Astrocyte of the cerebellum (primary cell): ENCODE measurements at regions not wholly inside any gene's neighbourhood (a gene's known extent, or its start where the extent isn't known, plus 50 kb on each side); places are given as distances from the start of the nearest gene placed in this dataset.

Source experiments
- DNase-seq: peaks from one replicate; pipeline ENCODE4 v3.0.0-alpha.2; 2011; ENCODE audit warnings: low read depth
- H3K4me3 ChIP-seq: 2 replicates; pipeline ENCODE4 v1.5.1; 2011; ENCODE audit warnings: mild to moderate bottlenecking, low read depth, low read length, moderate library complexity
- in situ Hi-C: cut with HindIII; loops from 2 replicates; pipeline ENCODE4 v1.10.0; 2017; ENCODE audit warnings: low sequenced_read_pairs
- TF ChIP-seq, protein P1 (sequence below): IDR thresholded peaks from 2 replicates; pipeline ENCODE4 v1.5.1; 2012; ENCODE audit warnings: low read length, low read depth, moderate library complexity, mild to moderate bottlenecking; ENCODE audit errors: missing control alignments

DNA sequence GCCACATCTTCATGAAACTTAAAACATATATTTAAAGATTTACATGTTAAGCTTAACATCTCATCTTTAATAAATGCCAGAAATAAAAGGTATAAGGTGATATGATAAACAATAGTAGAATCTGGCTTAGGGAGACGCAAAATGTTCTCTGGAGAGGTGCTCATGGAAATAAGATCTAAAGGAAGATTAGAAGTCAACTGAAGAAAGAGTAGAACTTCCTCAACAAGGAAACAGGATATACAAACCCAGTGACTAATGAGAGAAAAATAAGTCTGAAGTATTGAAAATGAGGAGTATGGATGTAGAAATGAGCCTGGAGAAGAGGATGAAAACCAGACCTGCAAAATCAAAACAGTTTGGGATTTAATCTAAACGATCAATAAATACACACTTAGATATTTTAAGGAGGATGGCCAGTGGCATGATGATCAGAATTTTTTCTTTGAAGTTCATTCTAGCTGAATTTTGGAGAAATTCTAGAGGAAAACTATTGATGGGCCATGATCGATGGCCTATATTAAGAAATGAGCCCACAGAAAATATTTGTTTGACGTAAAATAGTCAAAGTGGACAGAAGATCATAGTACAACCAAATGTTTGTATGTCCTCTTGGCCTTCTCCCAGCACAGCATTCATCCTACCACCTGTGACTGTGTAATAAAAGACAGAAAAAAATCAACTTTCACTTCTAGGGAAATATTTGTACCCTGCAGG is 387.9 kb upstream of the PTBP2 start:
- DNase-seq = no peak
- TF ChIP-seq, protein P1, sequence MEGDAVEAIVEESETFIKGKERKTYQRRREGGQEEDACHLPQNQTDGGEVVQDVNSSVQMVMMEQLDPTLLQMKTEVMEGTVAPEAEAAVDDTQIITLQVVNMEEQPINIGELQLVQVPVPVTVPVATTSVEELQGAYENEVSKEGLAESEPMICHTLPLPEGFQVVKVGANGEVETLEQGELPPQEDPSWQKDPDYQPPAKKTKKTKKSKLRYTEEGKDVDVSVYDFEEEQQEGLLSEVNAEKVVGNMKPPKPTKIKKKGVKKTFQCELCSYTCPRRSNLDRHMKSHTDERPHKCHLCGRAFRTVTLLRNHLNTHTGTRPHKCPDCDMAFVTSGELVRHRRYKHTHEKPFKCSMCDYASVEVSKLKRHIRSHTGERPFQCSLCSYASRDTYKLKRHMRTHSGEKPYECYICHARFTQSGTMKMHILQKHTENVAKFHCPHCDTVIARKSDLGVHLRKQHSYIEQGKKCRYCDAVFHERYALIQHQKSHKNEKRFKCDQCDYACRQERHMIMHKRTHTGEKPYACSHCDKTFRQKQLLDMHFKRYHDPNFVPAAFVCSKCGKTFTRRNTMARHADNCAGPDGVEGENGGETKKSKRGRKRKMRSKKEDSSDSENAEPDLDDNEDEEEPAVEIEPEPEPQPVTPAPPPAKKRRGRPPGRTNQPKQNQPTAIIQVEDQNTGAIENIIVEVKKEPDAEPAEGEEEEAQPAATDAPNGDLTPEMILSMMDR = no peak
- in situ Hi-C loops = no loop called here
- H3K4me3 ChIP-seq = no peak overlapping the region

DNA sequence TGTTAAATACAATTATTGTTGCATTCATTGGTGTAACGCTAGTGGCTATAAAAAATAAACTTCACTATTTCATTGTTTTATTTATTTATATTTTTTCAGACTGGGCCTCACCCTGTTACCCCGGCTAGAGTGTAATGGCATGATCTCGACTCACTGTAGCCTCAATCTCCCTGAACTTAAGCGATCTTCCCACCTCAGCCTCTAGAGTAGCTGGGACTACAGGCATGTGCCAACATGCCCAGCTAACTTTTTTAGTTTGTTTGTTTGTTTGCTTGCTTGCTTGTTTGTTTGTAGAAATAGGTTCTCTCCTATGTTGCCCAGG is 387.4 kb upstream of the PTBP2 start:
- no peak overlapping the region for H3K4me3 ChIP-seq
- TF ChIP-seq, protein P1 = no peak
- in situ Hi-C loops = no loop called here
- no peak for DNase-seq

DNA sequence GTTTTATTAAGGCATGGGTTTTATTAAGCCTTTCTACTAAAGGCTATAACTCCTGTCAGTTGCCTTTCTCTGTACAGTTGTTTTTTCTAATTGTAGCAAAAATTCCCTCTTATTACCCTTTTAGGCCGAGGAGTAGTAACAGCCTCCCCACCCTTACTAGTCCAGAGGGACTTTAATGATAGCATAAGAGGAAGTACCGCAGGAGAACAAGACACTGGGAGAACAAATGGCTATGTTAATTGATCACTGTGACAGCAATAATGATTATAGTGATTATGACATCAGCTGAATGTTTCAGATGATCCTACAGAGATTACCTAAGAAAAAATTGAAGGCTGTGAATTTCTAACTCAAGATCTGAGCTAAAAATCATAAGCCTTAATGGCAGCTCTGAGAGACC is 383.0 kb upstream of the PTBP2 start:
- in situ Hi-C loops = no loop called here
- DNase-seq = no peak
- TF ChIP-seq, protein P1 = no peak
- H3K4me3 ChIP-seq = no peak overlapping the region

DNA sequence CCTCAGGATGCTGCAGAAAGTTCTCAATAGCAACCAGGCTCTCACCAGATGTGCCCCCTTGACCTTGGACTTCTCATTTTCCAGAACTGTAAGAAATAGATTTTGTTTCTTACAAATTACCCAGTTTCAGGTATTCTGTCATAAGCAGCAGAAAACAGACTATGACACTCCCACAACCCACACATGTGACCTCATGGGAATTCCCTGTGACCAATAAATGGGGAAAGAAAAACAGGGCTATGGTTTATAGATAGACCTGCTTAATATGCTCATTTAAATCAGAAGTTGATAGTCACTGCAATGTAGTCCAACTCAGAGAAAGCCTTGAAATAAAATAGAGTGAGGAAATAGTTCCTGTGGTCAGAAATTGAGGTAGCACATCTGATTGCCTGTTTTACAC is 380.9 kb upstream of the PTBP2 start:
- in situ Hi-C loops = no loop called here
- DNase-seq = no peak
- TF ChIP-seq, protein P1 = no peak

DNA sequence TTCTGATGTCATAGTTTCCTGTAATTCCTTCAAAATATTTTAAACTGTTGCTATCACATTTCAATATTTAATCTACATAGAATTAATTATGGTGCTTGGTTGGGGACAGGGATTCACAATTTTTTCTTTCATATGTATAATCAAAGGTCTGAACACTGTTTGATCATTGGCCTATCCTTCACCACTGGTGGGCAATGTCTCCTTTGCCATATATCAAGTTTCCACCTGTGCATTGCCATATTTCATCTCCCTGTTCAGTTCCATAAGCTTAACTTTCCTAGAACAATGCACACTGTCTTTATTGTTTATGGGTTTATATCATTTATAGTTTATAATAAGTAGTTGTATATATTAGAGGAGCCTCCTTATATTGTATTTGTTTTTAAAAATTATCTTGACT is 374.9 kb upstream of the PTBP2 start:
- no peak overlapping the region for H3K4me3 ChIP-seq
- in situ Hi-C loops = no loop called here
- TF ChIP-seq, protein P1 = no peak
- DNase-seq = no peak

More for the DNA sequence above, 380.9 kb upstream of the PTBP2 start:
- H3K4me3 ChIP-seq = no peak overlapping the region

DNA sequence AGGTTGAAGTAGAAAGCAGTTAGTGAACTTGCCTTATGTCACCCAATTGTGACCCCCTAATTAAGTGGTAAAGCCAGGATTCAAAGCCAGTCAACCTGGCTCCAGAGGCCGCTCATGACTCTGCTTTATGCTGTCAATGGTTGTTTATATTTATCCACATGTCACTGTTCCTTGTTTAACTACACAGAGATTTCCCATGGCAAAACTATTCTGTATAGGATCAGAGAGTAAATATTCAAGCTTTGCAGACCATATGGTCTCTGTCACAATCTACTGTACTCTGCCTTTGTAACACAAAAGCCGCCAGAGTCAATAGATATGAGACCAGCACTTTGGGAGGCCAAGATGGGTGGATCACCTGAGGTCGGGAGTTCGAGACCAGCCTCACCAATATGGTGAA is 371.7 kb upstream of the PTBP2 start:
- TF ChIP-seq, protein P1 = no peak
- no peak for DNase-seq
- no peak overlapping the region for H3K4me3 ChIP-seq
- in situ Hi-C loops = no loop called here
